K562 (cell line): ENCODE measurements at regions not wholly inside any gene's neighbourhood (a gene's known extent, or its start where the extent isn't known, plus 50 kb on each side); places are given as distances from the start of the nearest gene placed in this dataset.

Experiments used
- ATAC-seq: fragments of 200-7000 bp; cut with Tn5 transposase; 3 replicates; pipeline ENCODE4 v1.9.1; 2020; ENCODE audit warnings: moderate library complexity
- BruUV-seq: library from RNA; stranded (reverse); fragments of 400-500 nt; replicated peaks from 2 replicates; lab custom pipeline; 2021; lab: Mats Ljungman, UMichigan
- CTCF ChIA-PET: fragments of 300-600 bp; formaldehyde crosslinking; extraction: SDS; loops from one replicate; lab custom pipeline; 2021; ENCODE audit warnings: low intra/inter-chr PET ratio; lab: Yijun Ruan, JAX
- POLR2A ChIA-PET: fragments of 300-600, 350-650 bp; sonication (Branson Sonifier 250); formaldehyde crosslinking; extraction: SDS; loops from one replicate; lab custom pipeline; 2021; ENCODE audit warnings: antibody characterized with exemption, inconsistent platforms; lab: Yijun Ruan, JAX
- DNase-seq, 4 experiments: peaks; one replicate each; pipeline versions ENCODE4 v3.0.0 to v3.0.0-alpha.2; 2011 to 2018; ENCODE audit warnings: low spot score in 3 of 4, mixed read lengths in 3 of 4; ENCODE audit errors: extremely low read depth in 1 of 4
- FAIRE-seq: peaks from 2 replicates; lab custom pipeline; 2011; peaks lifted over from hg19 to GRCh38; lab: Jason Lieb, UNC
- H2AFZ ChIP-seq: 2 replicates; pipeline ENCODE4 v1.6.0; 2011; ENCODE audit warnings: low read depth, low read length, control low read depth, inconsistent platforms
- H3K27ac ChIP-seq: fragments of 200-600 bp; 3 replicates; pipeline ENCODE4 v1.8.0; 2011; ENCODE audit warnings: low read depth, mild to moderate bottlenecking, control low read depth, inconsistent platforms, low read length, moderate library complexity, mixed read lengths; ENCODE audit errors: extremely low read depth
- H3K27me3 ChIP-seq, 2 experiments: fragments of 300-600 bp in 1 of 2; 2 replicates in 1 of 2; 3 replicates in 1 of 2; pipeline versions ENCODE4 v1.6.0 to v1.8.0; 2011; ENCODE audit warnings: inconsistent platforms in 2 of 2, low read length in 2 of 2, mild to moderate bottlenecking in 1 of 2, mixed read lengths in 1 of 2, moderate library complexity in 1 of 2; ENCODE audit not compliant: control insufficient read depth in 2 of 2, insufficient read depth in 2 of 2
- H3K36me3 ChIP-seq: fragments of 300-600 bp; 3 replicates; pipeline ENCODE4 v1.8.0; 2011; ENCODE audit warnings: mild to moderate bottlenecking, low read length, inconsistent platforms; ENCODE audit not compliant: control insufficient read depth, insufficient read depth
- H3K4me1 ChIP-seq, 2 experiments: fragments of 200-600 bp in 1 of 2; replicated peaks in 1 of 2; 2 replicates in 1 of 2; 3 replicates in 1 of 2; pipeline versions ENCODE4 v1.5.1 to v1.8.0; 2011; ENCODE audit warnings: inconsistent platforms in 2 of 2, low read length in 2 of 2, mild to moderate bottlenecking in 1 of 2, mixed read lengths in 1 of 2, moderate library complexity in 1 of 2; ENCODE audit not compliant: control insufficient read depth in 2 of 2, insufficient read depth in 2 of 2
- H3K4me2 ChIP-seq: 2 replicates; pipeline ENCODE4 v1.6.1; 2011; ENCODE audit warnings: low read length, control low read depth, inconsistent platforms, mixed read lengths; ENCODE audit not compliant: insufficient read depth
- H3K4me3 ChIP-seq: fragments of 200-600 bp; sonication (generic), shearing (Covaris generic); 2 replicates; pipeline ENCODE4 v1.5.1; 2016; ENCODE audit warnings: control low read depth, inconsistent platforms
- H3K79me2 ChIP-seq: fragments of 200-600 bp; 3 replicates; pipeline ENCODE4 v1.8.0; 2011; ENCODE audit warnings: low read length, inconsistent platforms; ENCODE audit not compliant: control insufficient read depth, insufficient read depth
- H3K9ac ChIP-seq, 2 experiments: 2 replicates each; pipeline versions ENCODE4 v1.6.0 to v1.6.1; 2011; ENCODE audit warnings: low read depth in 2 of 2, low read length in 2 of 2, control low read depth in 1 of 2, inconsistent platforms in 1 of 2, mild to moderate bottlenecking in 1 of 2, mixed read lengths in 1 of 2; ENCODE audit not compliant: insufficient read depth in 1 of 2
- H3K9me1 ChIP-seq: one replicate; pipeline ENCODE4 v1.6.0; 2011; ENCODE audit warnings: inconsistent platforms, mild to moderate bottlenecking, low read length, moderate library complexity; ENCODE audit not compliant: control insufficient read depth, insufficient read depth
- H3K9me3 ChIP-seq: replicated peaks from 2 replicates; pipeline ENCODE4 v1.5.1; 2011; ENCODE audit warnings: low read depth, low read length, inconsistent platforms; ENCODE audit not compliant: control insufficient read depth, insufficient read depth
- H4K20me1 ChIP-seq: replicated peaks from 2 replicates; pipeline ENCODE4 v1.6.1; 2011; ENCODE audit warnings: low read length, inconsistent platforms, mixed read lengths; ENCODE audit not compliant: control insufficient read depth, insufficient read depth
- FOXP1 ChIP-seq: sonication (generic); formaldehyde crosslinking; IDR thresholded peaks from 2 replicates; pipeline ENCODE4 v1.8.0; 2022; ENCODE audit warnings: mild to moderate bottlenecking, missing genetic modification reagents
- POLR3G ChIP-seq: IDR thresholded peaks from 2 replicates; pipeline ENCODE4 v1.6.1; 2011; ENCODE audit not compliant: insufficient read length, insufficient replicate concordance; ENCODE audit errors: extremely low read depth
- THRAP3 ChIP-seq: fragments of 450-650 bp; IDR thresholded peaks from 2 replicates; pipeline ENCODE4 v1.6.1; 2016; ENCODE audit warnings: mild to moderate bottlenecking, inconsistent platforms, borderline replicate concordance
- ZC3H4 ChIP-seq: sonication (generic); formaldehyde crosslinking; IDR thresholded peaks from 2 replicates; pipeline ENCODE4 v1.9.0; 2021; ENCODE audit warnings: missing genetic modification reagents, borderline replicate concordance
- WGBS: fragments of 100-300 bp; shearing (Covaris generic); methylation state at CpG from one replicate; pipeline ENCODE4 v1.1.6; 2016; ENCODE audit warnings: low coverage, mixed read lengths; ENCODE audit not compliant: insufficient coverage; ENCODE audit errors: missing lambda C conversion rate; 5-methylcytosine and 5-hydroxymethylcytosine counted together
- in situ Hi-C: fragments of 300-500 bp; cut with MboI; formaldehyde crosslinking; loops from 4 replicates; pipeline ENCODE4 v1.15.0; 2018; ENCODE audit warnings: inconsistent platforms, mixed read lengths
- intact Hi-C: fragments of 100-400 bp; cut with micrococcal nuclease; formaldehyde crosslinking; loops from 2 replicates; pipeline ENCODE4 v1.14.2; 2022
- TF ChIP-seq, protein P1 (sequence below): sonication (generic); formaldehyde crosslinking; IDR thresholded peaks from 2 replicates; pipeline ENCODE4 v1.4.0; 2020; ENCODE audit warnings: mild to moderate bottlenecking, missing genetic modification reagents

DNA sequence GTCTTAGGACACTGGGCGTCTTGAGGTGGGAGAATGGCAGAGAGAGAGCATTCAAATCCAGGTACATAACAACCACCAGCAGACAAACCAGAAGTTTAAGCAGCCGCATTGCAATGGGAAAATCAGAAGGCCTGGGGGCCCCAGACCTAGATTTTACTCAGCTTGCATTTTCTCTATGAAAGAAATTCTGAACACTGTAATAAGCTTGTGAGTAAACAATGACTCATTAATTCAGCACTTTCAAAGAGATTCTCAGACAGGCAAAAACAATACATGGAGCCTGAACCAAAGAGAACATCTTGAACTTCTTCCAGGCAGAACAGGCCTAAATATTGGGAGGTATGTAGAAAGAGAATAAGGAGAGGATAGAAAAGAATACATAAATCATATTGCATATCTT is 69.8 kb upstream of the IFNG-AS1 start:
- no peak for DNase-seq
- ATAC-seq, result no peak
- H3K4me2 ChIP-seq, result no peak overlapping the region
- H4K20me1 ChIP-seq, result no peaks in the 10 kb centered on the region
- H3K27ac ChIP-seq, result no peak overlapping the region
- FAIRE-seq, result no peak
- H3K79me2 ChIP-seq, result no peaks in the 10 kb centered on the region
- no peak overlapping the region for H2AFZ ChIP-seq
- POLR2A ChIA-PET, result no interaction called here
- H3K27me3 ChIP-seq, result peaks cover 0 to 5% of the 10 kb centered on the region in 2 experiments; a peak in 2 of 5 replicates
- CTCF ChIA-PET, result no interaction called here
- H3K4me1 ChIP-seq, result no peaks in the 10 kb centered on the region
- intact Hi-C loops, result no loop called here
- TF ChIP-seq FOXP1 (no peak), THRAP3 (no peak), POLR3G (no peak), ZC3H4 (CRISPR knock-in tag) (no peak)
- TF ChIP-seq, protein P1, sequence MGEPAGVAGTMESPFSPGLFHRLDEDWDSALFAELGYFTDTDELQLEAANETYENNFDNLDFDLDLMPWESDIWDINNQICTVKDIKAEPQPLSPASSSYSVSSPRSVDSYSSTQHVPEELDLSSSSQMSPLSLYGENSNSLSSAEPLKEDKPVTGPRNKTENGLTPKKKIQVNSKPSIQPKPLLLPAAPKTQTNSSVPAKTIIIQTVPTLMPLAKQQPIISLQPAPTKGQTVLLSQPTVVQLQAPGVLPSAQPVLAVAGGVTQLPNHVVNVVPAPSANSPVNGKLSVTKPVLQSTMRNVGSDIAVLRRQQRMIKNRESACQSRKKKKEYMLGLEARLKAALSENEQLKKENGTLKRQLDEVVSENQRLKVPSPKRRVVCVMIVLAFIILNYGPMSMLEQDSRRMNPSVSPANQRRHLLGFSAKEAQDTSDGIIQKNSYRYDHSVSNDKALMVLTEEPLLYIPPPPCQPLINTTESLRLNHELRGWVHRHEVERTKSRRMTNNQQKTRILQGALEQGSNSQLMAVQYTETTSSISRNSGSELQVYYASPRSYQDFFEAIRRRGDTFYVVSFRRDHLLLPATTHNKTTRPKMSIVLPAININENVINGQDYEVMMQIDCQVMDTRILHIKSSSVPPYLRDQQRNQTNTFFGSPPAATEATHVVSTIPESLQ (CRISPR knock-in tag), result no peak
- no peaks in the 10 kb centered on the region for H3K9me1 ChIP-seq
- H3K4me3 ChIP-seq, result no peak overlapping the region
- no TSS peak for BruUV-seq
- in situ Hi-C loops, result no loop called here
- H3K9me3 ChIP-seq, result no peaks in the 10 kb centered on the region
- H3K36me3 ChIP-seq, result no peaks in the 10 kb centered on the region
- 5% methylated on average over 2 of the region's 2 CpGs for WGBS
- no peak overlapping the region for H3K9ac ChIP-seq
